ENCODE measurements at regions not wholly inside any gene's neighbourhood (a gene's known extent, or its start where the extent isn't known, plus 50 kb on each side); places are given as distances from the start of the nearest gene placed in this dataset.

DNA sequence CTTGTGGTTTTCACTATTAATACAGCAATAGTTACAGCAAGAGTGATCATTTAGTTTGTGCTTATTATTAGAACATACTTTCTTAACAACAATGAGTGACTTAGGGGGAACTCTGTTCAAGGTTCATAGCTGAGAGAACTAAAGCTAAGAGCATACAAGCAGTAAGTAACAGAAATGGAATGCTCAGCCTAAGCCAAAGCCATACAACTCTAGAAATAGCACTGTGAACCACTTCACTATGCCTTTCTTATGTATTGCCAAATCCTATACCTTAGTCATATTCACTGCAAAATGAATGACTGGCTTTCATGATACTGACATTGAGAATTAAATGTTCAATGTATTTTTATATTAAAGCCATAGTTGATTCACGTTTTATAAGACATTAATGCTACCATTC is 599.7 kb upstream of the SLITRK1 start:
- Mint-ChIP-seq H3K36me3 (ENCODE audit: insufficient read depth) (no peaks in the 10 kb centered on the region), H3K4me1 (ENCODE audit: low read depth) (no peaks in the 10 kb centered on the region), H3K27me3 (ENCODE audit: low read depth) (no peaks in the 10 kb centered on the region), H3K9me3 (peaks cover 4% of the 10 kb centered on the region), H3K4me3 (no peak overlapping the region)
- no peak for DNase-seq
- no peak for ATAC-seq

DNA sequence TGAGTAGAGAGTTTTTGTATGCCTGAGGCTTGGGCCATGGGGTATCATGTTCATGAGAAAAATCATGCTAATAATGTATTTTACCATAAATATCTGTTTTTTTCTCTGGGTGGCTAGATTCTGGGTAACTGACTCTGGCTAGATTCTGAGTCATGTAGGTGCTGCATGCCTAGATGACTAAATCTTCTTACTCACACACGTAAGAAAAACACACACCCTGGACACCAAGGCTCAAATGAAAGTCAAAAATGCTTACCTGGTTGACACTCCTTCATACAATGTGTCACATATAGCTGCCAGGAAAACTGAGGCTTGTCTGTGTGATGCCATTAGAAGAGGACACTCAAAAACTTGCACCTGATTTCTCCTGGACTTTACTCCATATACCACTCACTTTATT is 597.4 kb upstream of the SLITRK1 start:
- DNase-seq (no peak), ATAC-seq (no peak)
- H3K9me3 Mint-ChIP-seq = peaks cover 9% of the 10 kb centered on the region
- H3K36me3 Mint-ChIP-seq (ENCODE audit: insufficient read depth) = no peaks in the 10 kb centered on the region
- H3K27me3 Mint-ChIP-seq (ENCODE audit: low read depth) = no peaks in the 10 kb centered on the region
- H3K4me1 Mint-ChIP-seq (ENCODE audit: low read depth) = no peaks in the 10 kb centered on the region
- H3K4me3 Mint-ChIP-seq = no peak overlapping the region

DNA sequence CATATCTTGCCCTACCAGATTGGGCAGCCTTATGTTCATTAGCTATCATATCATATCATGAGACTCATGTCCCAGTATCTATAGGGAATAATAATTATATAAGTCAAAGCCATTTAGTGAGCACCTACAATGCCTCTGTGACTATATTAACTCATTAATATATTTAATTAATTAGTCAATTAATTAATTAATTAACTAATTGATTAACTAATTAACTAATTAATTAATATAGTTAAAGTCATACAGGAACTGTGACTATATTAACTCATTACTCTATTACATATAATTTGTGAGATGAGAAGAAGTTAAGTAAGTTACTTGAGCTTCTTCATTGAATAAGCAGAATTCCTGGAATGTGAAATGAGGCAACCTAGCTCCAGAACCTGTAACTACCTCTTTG is 588.3 kb upstream of the SLITRK1 start:
- no peak for DNase-seq
- Mint-ChIP-seq H3K4me3 (no peak overlapping the region), H3K36me3 (ENCODE audit: insufficient read depth) (no peaks in the 10 kb centered on the region), H3K4me1 (ENCODE audit: low read depth) (no peaks in the 10 kb centered on the region), H3K9me3 (no peaks in the 10 kb centered on the region), H3K27me3 (ENCODE audit: low read depth) (no peaks in the 10 kb centered on the region)
- ATAC-seq = no peak

DNA sequence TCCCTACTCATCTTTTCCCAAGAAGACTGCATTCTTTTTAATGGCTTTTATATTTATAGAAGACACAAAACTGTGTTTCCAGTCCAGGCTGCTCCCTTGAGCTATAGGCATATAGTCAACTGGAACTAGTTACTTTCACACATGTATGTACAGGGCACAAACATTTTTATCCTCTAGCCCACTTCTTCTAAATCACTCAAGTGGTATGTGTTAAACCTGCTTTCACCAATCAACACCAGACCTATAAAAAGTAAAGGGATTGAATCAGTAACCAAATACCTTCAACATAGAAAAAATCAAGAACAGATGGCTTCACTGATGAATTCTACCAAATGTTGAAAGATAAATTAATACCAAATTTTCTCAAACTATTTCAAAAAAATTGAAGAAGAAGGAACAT is 584.2 kb upstream of the SLITRK1 start:
- DNase-seq = no peak
- Mint-ChIP-seq H3K9me3 (no peaks in the 10 kb centered on the region), H3K36me3 (ENCODE audit: insufficient read depth) (no peaks in the 10 kb centered on the region), H3K27me3 (ENCODE audit: low read depth) (no peaks in the 10 kb centered on the region), H3K4me3 (no peak overlapping the region), H3K4me1 (ENCODE audit: low read depth) (no peaks in the 10 kb centered on the region)
- ATAC-seq = no peak

DNA sequence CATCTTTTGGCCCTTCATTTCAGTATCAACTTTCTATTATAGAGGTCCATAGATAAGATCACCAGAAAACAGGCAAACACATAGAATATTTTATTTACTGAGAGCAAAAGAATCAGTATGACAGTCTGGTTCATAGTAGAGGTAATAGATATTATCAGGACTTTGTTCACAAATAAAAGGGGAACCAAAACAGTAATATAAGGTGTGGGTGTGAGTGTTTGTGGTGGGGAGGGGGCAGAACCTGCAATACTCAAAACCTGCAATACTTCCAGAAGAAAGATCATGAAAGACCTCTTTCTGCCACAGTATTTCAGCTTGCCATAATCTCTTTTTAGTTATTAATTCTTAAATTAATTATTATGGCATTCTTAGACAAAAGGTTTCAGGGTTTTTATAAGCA is 578.7 kb upstream of the SLITRK1 start:
- Mint-ChIP-seq H3K27me3 (ENCODE audit: low read depth) (no peaks in the 10 kb centered on the region), H3K9me3 (no peaks in the 10 kb centered on the region), H3K4me3 (no peak overlapping the region), H3K4me1 (ENCODE audit: low read depth) (no peaks in the 10 kb centered on the region), H3K36me3 (ENCODE audit: insufficient read depth) (no peaks in the 10 kb centered on the region)
- no peak for ATAC-seq
- no peak for DNase-seq

DNA sequence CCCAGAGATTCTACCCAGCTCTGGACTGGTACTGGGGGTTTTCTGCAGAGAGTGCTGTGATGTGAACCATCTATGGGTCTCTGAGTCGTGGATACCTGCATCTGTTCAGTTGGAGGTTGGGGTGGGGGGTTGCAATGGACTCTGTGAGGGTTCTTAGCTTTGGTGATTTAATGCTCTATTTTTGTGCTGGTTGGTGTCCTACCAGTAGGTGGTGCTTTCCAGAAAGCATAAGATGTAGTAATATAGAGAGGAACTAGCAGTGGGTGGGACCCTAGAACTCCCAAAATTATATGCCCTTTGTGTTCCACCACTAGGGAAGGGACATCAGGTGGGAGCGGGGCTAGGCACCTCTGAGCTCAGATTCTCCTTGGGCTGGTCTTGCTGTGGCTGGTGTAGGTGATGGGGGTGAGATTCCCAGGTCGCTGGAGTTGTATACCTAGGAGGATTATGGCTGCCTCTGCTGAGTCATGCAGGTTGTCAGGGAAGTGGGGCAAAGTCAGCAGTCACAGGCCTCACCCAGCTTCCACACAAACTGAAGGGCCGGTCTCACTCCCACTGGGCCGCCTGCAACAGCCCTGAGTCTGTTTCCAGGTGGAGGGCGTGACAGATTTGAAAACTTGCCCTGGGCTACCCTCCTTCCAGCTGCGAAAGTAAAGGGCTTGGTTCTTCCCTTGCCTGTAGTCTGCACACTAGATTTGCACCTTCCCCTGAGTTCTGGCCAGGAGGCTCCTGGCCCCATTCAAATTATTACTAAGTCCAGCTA is 573.0 kb upstream of the SLITRK1 start:
- no peak for ATAC-seq

DNA sequence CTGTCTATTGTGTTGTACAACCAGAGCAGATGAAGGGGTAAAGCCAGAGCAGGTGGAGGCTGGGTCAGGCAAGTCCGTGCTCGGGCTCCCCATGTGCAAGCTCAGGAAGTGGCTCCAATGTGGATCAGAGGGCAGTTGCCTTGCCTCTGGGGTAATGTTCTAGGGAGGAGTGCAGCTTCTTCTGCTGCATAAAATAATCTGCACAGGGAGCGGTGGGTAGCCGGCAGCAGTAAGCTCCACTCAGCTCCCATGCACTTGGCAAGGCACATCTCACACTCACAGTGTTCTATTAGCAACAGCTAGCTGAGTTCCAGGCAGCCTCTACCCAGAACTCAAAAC is 565.3 kb upstream of the SLITRK1 start:
- DNase-seq (no peak), ATAC-seq (no peak)
- H3K9me3 Mint-ChIP-seq = peaks cover 2% of the 10 kb centered on the region
- H3K27me3 Mint-ChIP-seq (ENCODE audit: low read depth) = no peaks in the 10 kb centered on the region
- H3K4me3 Mint-ChIP-seq = no peak overlapping the region
- H3K36me3 Mint-ChIP-seq (ENCODE audit: insufficient read depth) = no peaks in the 10 kb centered on the region
- H3K4me1 Mint-ChIP-seq (ENCODE audit: low read depth) = no peaks in the 10 kb centered on the region

More for the DNA sequence above, 573.0 kb upstream of the SLITRK1 start:
- Mint-ChIP-seq H3K4me1 (ENCODE audit: low read depth) (no peaks in the 10 kb centered on the region), H3K27me3 (ENCODE audit: low read depth) (no peaks in the 10 kb centered on the region), H3K4me3 (no peak overlapping the region), H3K9me3 (no peaks in the 10 kb centered on the region), H3K36me3 (ENCODE audit: insufficient read depth) (no peaks in the 10 kb centered on the region)
- no peak for DNase-seq

DNA sequence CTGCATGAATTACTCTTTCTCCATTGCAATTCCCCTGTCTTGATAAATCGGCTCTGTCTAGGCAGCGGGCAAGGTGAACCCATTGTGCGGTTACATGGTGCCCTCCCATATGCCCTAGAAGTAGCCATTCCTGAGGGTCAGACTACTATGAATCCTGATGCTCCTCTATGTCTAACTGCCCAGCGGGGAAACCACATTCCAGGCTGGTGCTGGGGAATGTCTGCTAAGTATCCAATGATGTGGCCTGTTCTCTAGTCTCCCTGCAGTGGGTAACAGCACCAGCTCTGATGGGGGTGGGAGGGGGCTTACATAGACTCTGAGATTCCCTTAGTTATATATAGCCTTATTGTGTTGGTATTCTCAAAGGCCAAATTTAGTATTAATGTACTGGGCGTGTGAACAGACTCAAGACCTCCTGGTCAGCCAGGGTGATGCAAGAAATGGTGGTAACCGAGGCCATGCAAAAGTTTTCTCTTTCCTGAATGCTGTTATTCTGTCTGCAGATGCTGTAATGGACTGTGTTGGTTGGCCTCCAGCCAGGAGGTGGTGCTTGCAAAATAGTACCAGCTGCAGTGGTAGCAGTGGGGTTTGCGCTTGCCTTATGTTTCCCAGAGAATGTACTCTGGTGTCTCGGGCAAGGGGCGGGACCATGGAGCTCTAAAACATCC is 564.8 kb upstream of the SLITRK1 start:
- Mint-ChIP-seq H3K27me3 (ENCODE audit: low read depth) (no peaks in the 10 kb centered on the region), H3K9me3 (peaks cover 2% of the 10 kb centered on the region), H3K4me3 (no peak overlapping the region), H3K36me3 (ENCODE audit: insufficient read depth) (no peaks in the 10 kb centered on the region), H3K4me1 (ENCODE audit: low read depth) (no peaks in the 10 kb centered on the region)
- ATAC-seq = peak in 1 of 2 donors; percentile 27
- no peak for DNase-seq

DNA sequence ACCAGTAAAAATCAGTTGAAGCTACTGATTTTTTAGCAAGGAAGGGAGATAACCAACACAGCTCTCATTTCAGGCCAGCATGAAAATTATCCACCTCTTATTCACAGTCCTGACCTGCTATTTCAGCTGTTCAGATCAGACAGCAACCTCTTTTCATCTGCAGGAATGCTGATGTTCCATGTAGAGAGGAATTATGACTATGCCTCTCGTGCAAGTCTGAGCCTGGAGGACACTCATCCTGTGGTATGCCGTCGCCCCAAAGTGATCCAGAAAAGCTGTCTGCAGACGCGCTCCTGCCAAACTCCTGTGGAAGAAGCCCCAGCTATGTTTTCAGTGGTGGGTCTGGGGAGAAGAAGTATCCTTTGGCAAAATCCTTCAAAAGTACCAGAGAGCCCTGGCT is 563.5 kb upstream of the SLITRK1 start:
- peaks cover 2% of the 10 kb centered on the region for H3K9me3 Mint-ChIP-seq
- DNase-seq = no peak
- H3K36me3 Mint-ChIP-seq (ENCODE audit: insufficient read depth) = no peaks in the 10 kb centered on the region
- no peaks in the 10 kb centered on the region for H3K4me1 Mint-ChIP-seq (ENCODE audit: low read depth)
- no peaks in the 10 kb centered on the region for H3K27me3 Mint-ChIP-seq (ENCODE audit: low read depth)
- ATAC-seq = no peak
- no peak overlapping the region for H3K4me3 Mint-ChIP-seq

DNA sequence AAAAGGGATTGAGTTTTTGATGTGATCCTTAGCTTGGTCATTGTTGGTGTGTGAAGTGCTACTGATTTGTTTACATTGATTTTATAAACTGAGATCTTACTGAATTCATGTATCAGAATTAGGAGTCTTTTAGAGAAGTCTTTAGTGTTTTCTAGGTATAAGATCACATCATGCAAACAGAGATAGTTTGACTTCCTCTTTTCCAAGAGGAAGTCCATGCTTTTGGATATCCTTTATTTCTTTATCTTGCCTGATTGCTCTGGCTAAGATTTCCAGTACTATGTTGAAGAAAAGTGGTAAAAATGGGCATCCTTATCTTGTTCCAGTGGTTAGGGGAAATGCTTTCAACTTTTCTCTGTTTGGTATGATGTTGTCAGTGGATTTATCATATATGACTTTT is 561.2 kb upstream of the SLITRK1 start:
- no peak for ATAC-seq
- Mint-ChIP-seq H3K4me1 (ENCODE audit: low read depth) (no peaks in the 10 kb centered on the region), H3K9me3 (peaks cover 2% of the 10 kb centered on the region), H3K27me3 (ENCODE audit: low read depth) (no peaks in the 10 kb centered on the region), H3K36me3 (ENCODE audit: insufficient read depth) (no peaks in the 10 kb centered on the region), H3K4me3 (no peak overlapping the region)
- no peak for DNase-seq

DNA sequence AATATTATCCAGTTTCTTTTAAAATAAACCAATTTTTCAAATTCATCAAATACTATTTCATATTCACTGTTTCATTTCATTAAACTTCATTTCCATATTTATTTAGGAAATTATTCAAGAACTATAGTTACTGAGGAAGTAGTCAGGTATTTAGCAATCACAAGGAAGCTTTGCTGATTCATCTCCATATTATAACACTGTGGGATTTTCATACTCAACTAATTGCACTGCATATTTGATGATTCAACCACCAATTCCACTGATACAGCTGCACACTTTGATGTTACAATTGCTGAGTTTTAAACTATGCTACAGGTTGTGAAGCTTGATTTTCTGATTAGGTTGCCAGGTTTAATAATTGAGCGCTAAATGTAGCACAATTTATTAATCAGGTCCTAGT is 556.8 kb upstream of the SLITRK1 start:
- Mint-ChIP-seq H3K4me1 (ENCODE audit: low read depth) (no peaks in the 10 kb centered on the region), H3K9me3 (no peaks in the 10 kb centered on the region), H3K27me3 (ENCODE audit: low read depth) (no peaks in the 10 kb centered on the region), H3K36me3 (ENCODE audit: insufficient read depth) (no peaks in the 10 kb centered on the region), H3K4me3 (no peak overlapping the region)
- ATAC-seq (no peak), DNase-seq (no peak)

DNA sequence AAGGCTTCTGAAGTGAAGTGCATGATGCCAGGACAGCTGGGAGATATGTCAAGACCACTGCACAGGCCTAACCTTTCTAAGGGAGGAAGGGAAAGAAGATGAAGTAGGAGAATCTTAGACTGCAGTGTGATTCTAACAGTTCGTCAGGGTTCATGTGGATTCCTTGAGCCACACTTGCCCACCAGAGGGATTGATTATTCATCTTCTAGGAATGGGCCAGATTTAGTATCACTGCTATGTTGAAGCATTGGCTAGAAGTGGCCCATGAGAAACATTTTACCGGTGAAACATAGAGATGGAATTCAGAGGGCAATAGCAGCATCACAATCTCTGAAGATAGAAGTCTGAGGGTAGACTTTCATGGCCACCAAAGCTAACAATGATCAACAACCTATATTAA is 550.8 kb upstream of the SLITRK1 start:
- H3K36me3 Mint-ChIP-seq (ENCODE audit: insufficient read depth) = no peaks in the 10 kb centered on the region
- H3K27me3 Mint-ChIP-seq (ENCODE audit: low read depth) = no peaks in the 10 kb centered on the region
- DNase-seq (no peak), ATAC-seq (no peak)
- no peaks in the 10 kb centered on the region for H3K9me3 Mint-ChIP-seq
- no peak overlapping the region for H3K4me3 Mint-ChIP-seq
- no peaks in the 10 kb centered on the region for H3K4me1 Mint-ChIP-seq (ENCODE audit: low read depth)

DNA sequence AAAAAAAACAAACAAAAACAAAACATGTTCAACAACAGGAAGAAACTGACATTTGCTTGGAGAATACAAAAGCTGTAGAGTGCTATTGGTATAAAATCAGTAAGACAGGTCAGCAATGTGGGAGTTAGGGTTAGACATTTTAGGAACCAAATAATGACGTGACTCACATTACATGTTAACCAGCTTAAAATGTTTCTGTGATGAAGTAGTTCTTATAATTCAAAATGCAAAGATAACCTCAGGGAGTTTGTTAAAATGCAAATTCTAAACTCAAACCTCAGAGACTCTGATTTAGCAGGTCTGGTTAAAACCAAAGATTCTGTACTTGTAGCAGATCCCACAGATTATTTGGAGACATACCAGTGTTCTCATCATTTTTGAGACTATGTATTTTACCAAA is 549.4 kb upstream of the SLITRK1 start:
- no peak for ATAC-seq
- Mint-ChIP-seq H3K36me3 (ENCODE audit: insufficient read depth) (no peaks in the 10 kb centered on the region), H3K4me1 (ENCODE audit: low read depth) (no peaks in the 10 kb centered on the region), H3K4me3 (no peak overlapping the region), H3K9me3 (peaks cover 4% of the 10 kb centered on the region), H3K27me3 (ENCODE audit: low read depth) (no peaks in the 10 kb centered on the region)
- no peak for DNase-seq

DNA sequence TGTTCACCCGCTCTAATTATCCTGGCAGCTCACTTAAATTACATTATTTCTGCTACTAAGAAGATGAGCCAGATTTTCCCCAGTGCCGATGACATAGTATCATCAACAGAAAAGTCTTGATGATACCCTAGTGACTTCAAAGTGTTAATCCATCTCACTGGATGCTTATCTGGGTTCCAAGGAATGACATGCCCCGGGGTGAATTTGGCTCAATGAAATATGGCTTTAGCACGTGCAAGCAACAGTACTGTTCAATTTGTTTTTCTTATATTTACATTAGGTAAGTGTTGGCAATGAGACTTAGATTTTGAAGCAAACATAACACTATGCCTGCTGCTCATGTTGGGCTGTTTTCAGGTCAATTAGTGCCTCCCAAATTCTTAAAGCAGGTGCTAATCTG is 548.2 kb upstream of the SLITRK1 start:
- no peaks in the 10 kb centered on the region for H3K4me1 Mint-ChIP-seq (ENCODE audit: low read depth)
- H3K36me3 Mint-ChIP-seq (ENCODE audit: insufficient read depth) = no peaks in the 10 kb centered on the region
- no peak for DNase-seq
- H3K4me3 Mint-ChIP-seq = no peak overlapping the region
- ATAC-seq = no peak
- H3K9me3 Mint-ChIP-seq = peaks cover 7% of the 10 kb centered on the region
- H3K27me3 Mint-ChIP-seq (ENCODE audit: low read depth) = no peaks in the 10 kb centered on the region

DNA sequence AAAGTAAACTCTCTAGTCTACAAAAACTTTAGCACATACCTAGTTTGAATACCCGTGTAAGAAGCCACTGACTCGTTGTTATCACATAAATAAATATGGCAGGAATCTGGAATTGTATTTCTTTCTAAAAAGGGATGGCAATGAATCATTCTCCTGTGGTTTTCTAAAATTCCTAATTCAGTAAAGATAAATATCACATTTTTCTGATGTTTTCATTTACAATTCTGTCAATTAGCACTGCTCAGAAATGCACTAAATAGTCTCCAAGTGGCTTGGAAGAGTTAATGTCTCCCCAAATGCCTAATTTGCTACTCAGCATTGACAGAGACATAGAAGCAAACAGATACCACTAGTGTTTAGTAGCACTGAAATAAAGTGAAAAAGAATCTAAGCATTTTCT is 547.7 kb upstream of the SLITRK1 start:
- DNase-seq = no peak
- peaks cover 7% of the 10 kb centered on the region for H3K9me3 Mint-ChIP-seq

More for the DNA sequence above, 547.7 kb upstream of the SLITRK1 start:
- Mint-ChIP-seq H3K4me3 (no peak overlapping the region), H3K36me3 (ENCODE audit: insufficient read depth) (no peaks in the 10 kb centered on the region), H3K4me1 (ENCODE audit: low read depth) (no peaks in the 10 kb centered on the region), H3K27me3 (ENCODE audit: low read depth) (no peaks in the 10 kb centered on the region)
- no peak for ATAC-seq

All from activated T-cell treated with anti-CD3 and anti-CD28 coated beads, Interleukin-2, amount 50 U/mL, for 4 hours (primary cell).